Smooth muscle cell (in vitro differentiated cells): ENCODE measurements at regions not wholly inside any gene's neighbourhood (a gene's known extent, or its start where the extent isn't known, plus 50 kb on each side); places are given as distances from the start of the nearest gene placed in this dataset.

Experiments used
- DNase-seq: peaks from one replicate; lab custom pipeline; 2025; ENCODE audit not compliant: unreplicated experiment; lab: John Stamatoyannopoulos, UW
- H2AFZ ChIP-seq: fragments of 200-600 bp; sonication (generic); 2 replicates; pipeline ENCODE4 v1.6.0; 2016; ENCODE audit warnings: antibody characterized with exemption, low read depth, mild to moderate bottlenecking
- H3F3A ChIP-seq: fragments of 200-600 bp; sonication (generic); 2 replicates; pipeline ENCODE4 v1.6.0; 2017; ENCODE audit warnings: antibody characterized with exemption, low read depth
- H3K27ac ChIP-seq: fragments of 200-600 bp; sonication (generic); 2 replicates; pipeline ENCODE4 v1.5.1; 2016; ENCODE audit warnings: low read depth, mild to moderate bottlenecking
- H3K27me3 ChIP-seq: fragments of 200-600 bp; sonication (generic); 2 replicates; pipeline ENCODE4 v1.6.1; 2016; ENCODE audit warnings: low read depth, mild to moderate bottlenecking
- H3K36me3 ChIP-seq: fragments of 200-600 bp; sonication (generic); 2 replicates; pipeline ENCODE4 v1.5.1; 2016; ENCODE audit warnings: low read depth
- H3K4me1 ChIP-seq: fragments of 200-600 bp; sonication (generic); 2 replicates; pipeline ENCODE4 v1.5.1; 2016; ENCODE audit warnings: low read depth
- H3K4me2 ChIP-seq: fragments of 200-600 bp; sonication (generic); 2 replicates; pipeline ENCODE4 v1.6.0; 2016; ENCODE audit warnings: mild to moderate bottlenecking
- H3K4me3 ChIP-seq: fragments of 200-600 bp; sonication (generic); 2 replicates; pipeline ENCODE4 v1.5.1; 2016; ENCODE audit warnings: mild to moderate bottlenecking
- H3K79me2 ChIP-seq: fragments of 200-600 bp; sonication (generic); 2 replicates; pipeline ENCODE4 v1.6.0; 2016; ENCODE audit warnings: low read depth, mild to moderate bottlenecking
- H3K9ac ChIP-seq: fragments of 200-600 bp; sonication (generic); 2 replicates; pipeline ENCODE4 v1.6.0; 2016; ENCODE audit warnings: low read depth
- H3K9me3 ChIP-seq: fragments of 200-600 bp; sonication (generic); replicated peaks from 2 replicates; pipeline ENCODE4 v1.5.1; 2016; ENCODE audit warnings: low read depth
- H4K20me1 ChIP-seq: fragments of 200-600 bp; sonication (generic); 2 replicates; pipeline ENCODE4 v1.6.0; 2016; ENCODE audit warnings: low read depth
- CTCF ChIP-seq: fragments of 200-600 bp; sonication (generic); IDR thresholded peaks from 2 replicates; pipeline ENCODE4 v1.5.1; 2017; ENCODE audit warnings: borderline replicate concordance, mild to moderate bottlenecking, antibody characterized with exemption; ENCODE audit not compliant: insufficient read depth, poor library complexity, severe bottlenecking
- WGBS: methylation state at CpG from one replicate; pipeline ENCODE4 v1.1.7; 2016; ENCODE audit warnings: low lambda C conversion rate; 5-methylcytosine and 5-hydroxymethylcytosine counted together

- H3K9me3 ChIP-seq: no peaks in the 10 kb centered on the region
- no peak for TF ChIP-seq CTCF
- no peaks in the 10 kb centered on the region for H4K20me1 ChIP-seq
- no peak overlapping the region for H3K4me3 ChIP-seq
- 52% methylated on average over 1 of the region's 1 CpG for WGBS
- no peak for DNase-seq
- no peaks in the 10 kb centered on the region for H3K36me3 ChIP-seq
- no peak overlapping the region for H3K27ac ChIP-seq
- H3K4me1 ChIP-seq: no peaks in the 10 kb centered on the region
- H3K4me2 ChIP-seq: no peak overlapping the region
- H3K79me2 ChIP-seq: no peaks in the 10 kb centered on the region
- peaks cover 6% of the 10 kb centered on the region for H3F3A ChIP-seq
- H3K9ac ChIP-seq: no peak overlapping the region
- H2AFZ ChIP-seq: peak overlapping the region; percentile 29
- H3K27me3 ChIP-seq: no peaks in the 10 kb centered on the region
Measured at GRCh38 chr18:43405097-43405496, 127.8 kb upstream of the SYT4 start.

- 53% methylated on average over 6 of the region's 6 CpGs for WGBS
- DNase-seq: no peak
- Histone ChIP-seq H3K36me3 (no peaks in the 10 kb centered on the region), H3K9ac (no peak overlapping the region), H3K4me2 (no peak overlapping the region), H3K4me1 (no peaks in the 10 kb centered on the region), H3K27ac (no peak overlapping the region), H4K20me1 (no peaks in the 10 kb centered on the region), H2AFZ (no peak overlapping the region), H3K4me3 (no peak overlapping the region), H3K27me3 (no peaks in the 10 kb centered on the region), H3K79me2 (no peaks in the 10 kb centered on the region), H3K9me3 (no peaks in the 10 kb centered on the region), H3F3A (no peaks in the 10 kb centered on the region)
- no peak for TF ChIP-seq CTCF
Measured at GRCh38 chr18:43414006-43414405, 136.7 kb upstream of the SYT4 start.

GRCh38 chr18:43420091-43420490 lies 142.8 kb upstream of the SYT4 start:
- H4K20me1 ChIP-seq: no peaks in the 10 kb centered on the region
- no peaks in the 10 kb centered on the region for H3K9me3 ChIP-seq
- no peak for TF ChIP-seq CTCF
- no peak overlapping the region for H2AFZ ChIP-seq
- H3F3A ChIP-seq: no peaks in the 10 kb centered on the region
- H3K79me2 ChIP-seq: no peaks in the 10 kb centered on the region
- H3K27ac ChIP-seq: no peak overlapping the region
- H3K36me3 ChIP-seq: no peaks in the 10 kb centered on the region
- H3K4me2 ChIP-seq: no peak overlapping the region
- no peaks in the 10 kb centered on the region for H3K4me1 ChIP-seq
- no peak overlapping the region for H3K9ac ChIP-seq
- H3K4me3 ChIP-seq: no peak overlapping the region
- H3K27me3 ChIP-seq: no peaks in the 10 kb centered on the region
- no peak for DNase-seq

GRCh38 chr18:43420950-43421349 lies 143.7 kb upstream of the SYT4 start:
- no peaks in the 10 kb centered on the region for H3K9me3 ChIP-seq
- no peak overlapping the region for H3K9ac ChIP-seq
- H3K4me3 ChIP-seq: no peak overlapping the region
- no peak overlapping the region for H3K27ac ChIP-seq
- no peaks in the 10 kb centered on the region for H3K27me3 ChIP-seq
- TF ChIP-seq CTCF: peak; percentile 37
- WGBS: 45% methylated on average over 2 of the region's 2 CpGs
- no peak for DNase-seq
- H3K4me2 ChIP-seq: no peak overlapping the region
- no peaks in the 10 kb centered on the region for H4K20me1 ChIP-seq
- no peak overlapping the region for H2AFZ ChIP-seq
- H3F3A ChIP-seq: no peaks in the 10 kb centered on the region
- H3K79me2 ChIP-seq: no peaks in the 10 kb centered on the region
- H3K36me3 ChIP-seq: no peaks in the 10 kb centered on the region
- no peaks in the 10 kb centered on the region for H3K4me1 ChIP-seq
